HG02588 (cell line): ENCODE measurements at regions not wholly inside any gene's neighbourhood (a gene's known extent, or its start where the extent isn't known, plus 50 kb on each side); places are given as distances from the start of the nearest gene placed in this dataset.
"Not testable (repeated sequence)": the region's sequence is repeated elsewhere in the genome, so short reads cannot be mapped to it uniquely, and the experiment has no call there.

Experiments
- ATAC-seq: cut with Tn5 transposase; IDR thresholded peaks from one replicate; pipeline ENCODE4 v1.9.1; 2021; ENCODE audit warnings: mild to moderate bottlenecking, moderate library complexity; ENCODE audit not compliant: unreplicated experiment

- no peak for ATAC-seq
Observed at GRCh38 chr2:14751581-14751980, 119.1 kb downstream of the LRATD1 start.

GRCh38 chr2:14752295-14752694 lies 119.8 kb downstream of the LRATD1 start:
- no peak for ATAC-seq

- no peak for ATAC-seq
Observed at GRCh38 chr2:14756122-14756541, 123.6 kb downstream of the LRATD1 start.

GRCh38 chr2:14756981-14757657 lies 124.6 kb downstream of the LRATD1 start:
- ATAC-seq = no peak

GRCh38 chr2:14759082-14759481 lies 126.6 kb downstream of the LRATD1 start:
- ATAC-seq = no peak

- no peak for ATAC-seq
Observed at GRCh38 chr2:14760169-14760568, 127.7 kb downstream of the LRATD1 start.

- ATAC-seq = no peak
Observed at GRCh38 chr2:14761118-14761517, 128.6 kb downstream of the LRATD1 start.

- ATAC-seq = no peak
Observed at GRCh38 chr2:14773696-14774095, 141.2 kb downstream of the LRATD1 start.

- no peak for ATAC-seq
Observed at GRCh38 chr2:14774436-14774968, 142.0 kb downstream of the LRATD1 start.

- ATAC-seq = no peak
Observed at GRCh38 chr2:14776216-14776615, 143.7 kb downstream of the LRATD1 start.

GRCh38 chr2:14778015-14778414 lies 145.5 kb downstream of the LRATD1 start:
- no peak for ATAC-seq

- no peak for ATAC-seq
Observed at GRCh38 chr2:14779252-14779651, 146.7 kb downstream of the LRATD1 start.

GRCh38 chr2:14781142-14781541 lies 148.6 kb downstream of the LRATD1 start:
- no peak for ATAC-seq

- not testable (repeated sequence) for ATAC-seq
Observed at GRCh38 chr2:14788814-14789213, 156.3 kb downstream of the LRATD1 start.

GRCh38 chr2:14790041-14790640 lies 157.6 kb downstream of the LRATD1 start:
- ATAC-seq = no peak

GRCh38 chr2:14803994-14804393 lies 171.5 kb downstream of the LRATD1 start:
- no peak for ATAC-seq

- ATAC-seq = no peak
Observed at GRCh38 chr2:14804902-14805301, 172.4 kb downstream of the LRATD1 start.

- no peak for ATAC-seq
Observed at GRCh38 chr2:14806613-14807012, 174.1 kb downstream of the LRATD1 start.

GRCh38 chr2:14815201-14815600 lies 182.7 kb downstream of the LRATD1 start:
- no peak for ATAC-seq

GRCh38 chr2:14816069-14817060 lies 183.8 kb downstream of the LRATD1 start:
- ATAC-seq = no peak

GRCh38 chr2:14817848-14818247 lies 185.3 kb downstream of the LRATD1 start:
- ATAC-seq = no peak
